Loucy (cell line): ENCODE measurements at regions not wholly inside any gene's neighbourhood (a gene's known extent, or its start where the extent isn't known, plus 50 kb on each side); places are given as distances from the start of the nearest gene placed in this dataset.

Experiments
- H2AFZ ChIP-seq: fragments of 200-600 bp; sonication (generic); 2 replicates; pipeline ENCODE4 v1.6.0; 2016; ENCODE audit warnings: antibody characterized with exemption, mild to moderate bottlenecking, low read length, moderate library complexity
- H3F3A ChIP-seq: fragments of 200-600 bp; 2 replicates; pipeline ENCODE4 v1.6.0; 2016; ENCODE audit warnings: antibody characterized with exemption, low read depth, mild to moderate bottlenecking
- H3K27me3 ChIP-seq: fragments of 200-600 bp; sonication (generic); 2 replicates; pipeline ENCODE4 v1.6.1; 2014; ENCODE audit warnings: low read length, mild to moderate bottlenecking; ENCODE audit not compliant: insufficient read depth, poor library complexity, severe bottlenecking
- H3K36me3 ChIP-seq: fragments of 200-600 bp; sonication (generic); 2 replicates; pipeline ENCODE4 v1.6.1; 2016; ENCODE audit warnings: low read length; ENCODE audit not compliant: insufficient read depth
- H3K4me1 ChIP-seq: fragments of 200-600 bp; sonication (generic); 2 replicates; pipeline ENCODE4 v1.5.1; 2014; ENCODE audit warnings: low read length, mild to moderate bottlenecking; ENCODE audit not compliant: insufficient read depth, poor library complexity, severe bottlenecking
- H3K4me2 ChIP-seq: fragments of 200-600 bp; sonication (generic); 2 replicates; pipeline ENCODE4 v1.6.0; 2014; ENCODE audit warnings: antibody characterized with exemption, low read length, low read depth, mild to moderate bottlenecking; ENCODE audit not compliant: poor library complexity, severe bottlenecking
- H3K4me3 ChIP-seq: fragments of 200-600 bp; sonication (generic); 2 replicates; pipeline ENCODE4 v1.5.1; 2014; ENCODE audit warnings: low read length, mild to moderate bottlenecking, mixed read lengths; ENCODE audit not compliant: poor library complexity, severe bottlenecking
- H3K79me2 ChIP-seq: fragments of 200-600 bp; sonication (generic); 2 replicates; pipeline ENCODE4 v1.6.1; 2014; ENCODE audit warnings: low read length; ENCODE audit not compliant: insufficient read depth
- H3K9ac ChIP-seq: fragments of 200-600 bp; sonication (generic); 2 replicates; pipeline ENCODE4 v1.6.0; 2014; ENCODE audit warnings: mild to moderate bottlenecking, low read depth, low read length, moderate library complexity; ENCODE audit not compliant: poor library complexity, severe bottlenecking
- H3K9me2 ChIP-seq: fragments of 200-600 bp; sonication (generic); replicated peaks from 2 replicates; pipeline ENCODE4 v1.6.1; 2016; ENCODE audit warnings: low read depth, low read length, mixed read lengths
- H3K9me3 ChIP-seq: fragments of 200-600 bp; sonication (generic); 2 replicates; pipeline ENCODE4 v1.6.1; 2014; ENCODE audit warnings: mild to moderate bottlenecking, antibody characterized with exemption, low read length, low read depth; ENCODE audit not compliant: insufficient read depth
- H4K20me1 ChIP-seq: fragments of 200-600 bp; sonication (generic); 2 replicates; pipeline ENCODE4 v1.6.0; 2014; ENCODE audit warnings: antibody characterized with exemption, low read length, mild to moderate bottlenecking; ENCODE audit not compliant: insufficient read depth, poor library complexity, severe bottlenecking
- EZH2phosphoT487 ChIP-seq: fragments of 200-600 bp; IDR thresholded peaks from 2 replicates; pipeline ENCODE4 v1.6.1; 2018; ENCODE audit warnings: antibody characterized with exemption, mild to moderate bottlenecking, moderate library complexity, borderline replicate concordance
- TF ChIP-seq, protein P1 (sequence below): fragments of 200-600 bp; sonication (generic); conservative IDR thresholded peaks from 2 replicates; pipeline ENCODE4 v1.5.1; 2014; ENCODE audit warnings: mild to moderate bottlenecking, antibody characterized with exemption, low read length

DNA sequence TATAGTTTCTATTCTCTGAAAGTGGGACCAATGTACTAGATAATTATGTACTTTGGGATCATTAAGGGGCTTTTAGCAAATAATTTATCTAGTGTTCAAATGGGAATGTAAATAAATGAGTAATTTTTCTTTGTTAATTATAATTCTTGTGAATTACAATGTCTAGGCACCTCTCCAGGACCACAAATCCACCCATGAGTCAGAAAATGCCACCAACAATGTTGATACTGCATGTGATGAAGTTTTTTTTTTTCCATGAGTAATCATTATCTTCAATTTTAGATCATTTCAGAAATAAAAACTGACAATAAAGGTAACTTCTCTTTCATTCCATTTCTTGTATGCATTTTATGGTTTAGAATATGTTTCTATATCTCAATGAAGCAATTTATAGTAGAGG lies 470.3 kb downstream of the VRK1 start:
- Histone ChIP-seq H3K9me2 (no peaks in the 10 kb centered on the region), H3K79me2 (no peaks in the 10 kb centered on the region), H3K9me3 (no peaks in the 10 kb centered on the region), H3K4me1 (no peaks in the 10 kb centered on the region), H3K4me3 (no peak overlapping the region), H3F3A (no peaks in the 10 kb centered on the region), H3K9ac (no peak overlapping the region), H4K20me1 (no peaks in the 10 kb centered on the region), H3K4me2 (no peak overlapping the region), H3K36me3 (no peaks in the 10 kb centered on the region), H3K27me3 (no peaks in the 10 kb centered on the region), H2AFZ (no peak overlapping the region)
- TF ChIP-seq EZH2phosphoT487: no peak
- TF ChIP-seq, protein P1, sequence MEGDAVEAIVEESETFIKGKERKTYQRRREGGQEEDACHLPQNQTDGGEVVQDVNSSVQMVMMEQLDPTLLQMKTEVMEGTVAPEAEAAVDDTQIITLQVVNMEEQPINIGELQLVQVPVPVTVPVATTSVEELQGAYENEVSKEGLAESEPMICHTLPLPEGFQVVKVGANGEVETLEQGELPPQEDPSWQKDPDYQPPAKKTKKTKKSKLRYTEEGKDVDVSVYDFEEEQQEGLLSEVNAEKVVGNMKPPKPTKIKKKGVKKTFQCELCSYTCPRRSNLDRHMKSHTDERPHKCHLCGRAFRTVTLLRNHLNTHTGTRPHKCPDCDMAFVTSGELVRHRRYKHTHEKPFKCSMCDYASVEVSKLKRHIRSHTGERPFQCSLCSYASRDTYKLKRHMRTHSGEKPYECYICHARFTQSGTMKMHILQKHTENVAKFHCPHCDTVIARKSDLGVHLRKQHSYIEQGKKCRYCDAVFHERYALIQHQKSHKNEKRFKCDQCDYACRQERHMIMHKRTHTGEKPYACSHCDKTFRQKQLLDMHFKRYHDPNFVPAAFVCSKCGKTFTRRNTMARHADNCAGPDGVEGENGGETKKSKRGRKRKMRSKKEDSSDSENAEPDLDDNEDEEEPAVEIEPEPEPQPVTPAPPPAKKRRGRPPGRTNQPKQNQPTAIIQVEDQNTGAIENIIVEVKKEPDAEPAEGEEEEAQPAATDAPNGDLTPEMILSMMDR: no peak

DNA sequence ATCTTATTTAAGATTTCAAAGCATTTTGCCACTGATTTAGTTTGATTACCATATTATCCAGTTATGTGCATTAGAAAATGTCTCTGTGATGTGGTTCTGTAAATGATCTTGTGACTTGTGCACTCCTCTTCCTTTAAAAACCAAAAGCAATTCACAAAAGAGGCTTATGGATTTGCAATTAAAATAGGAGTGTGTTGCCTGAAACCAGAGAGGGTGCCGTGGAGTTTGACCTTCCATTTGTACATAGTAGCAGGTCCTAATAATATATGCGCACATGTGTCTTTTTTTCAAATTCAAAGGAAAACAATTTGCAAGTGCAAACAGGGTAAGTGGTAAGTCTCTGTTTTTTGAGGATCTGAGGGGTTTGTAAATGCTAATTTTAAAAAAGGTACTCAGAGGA lies 470.9 kb downstream of the VRK1 start:
- Histone ChIP-seq H3K79me2 (no peaks in the 10 kb centered on the region), H3F3A (no peaks in the 10 kb centered on the region), H3K9me3 (no peaks in the 10 kb centered on the region), H2AFZ (no peak overlapping the region), H3K4me2 (no peak overlapping the region), H3K4me3 (no peak overlapping the region), H3K36me3 (no peaks in the 10 kb centered on the region), H4K20me1 (no peaks in the 10 kb centered on the region), H3K9me2 (no peaks in the 10 kb centered on the region), H3K27me3 (no peaks in the 10 kb centered on the region), H3K9ac (no peak overlapping the region), H3K4me1 (no peaks in the 10 kb centered on the region)
- TF ChIP-seq EZH2phosphoT487: no peak
- TF ChIP-seq, protein P1: no peak

DNA sequence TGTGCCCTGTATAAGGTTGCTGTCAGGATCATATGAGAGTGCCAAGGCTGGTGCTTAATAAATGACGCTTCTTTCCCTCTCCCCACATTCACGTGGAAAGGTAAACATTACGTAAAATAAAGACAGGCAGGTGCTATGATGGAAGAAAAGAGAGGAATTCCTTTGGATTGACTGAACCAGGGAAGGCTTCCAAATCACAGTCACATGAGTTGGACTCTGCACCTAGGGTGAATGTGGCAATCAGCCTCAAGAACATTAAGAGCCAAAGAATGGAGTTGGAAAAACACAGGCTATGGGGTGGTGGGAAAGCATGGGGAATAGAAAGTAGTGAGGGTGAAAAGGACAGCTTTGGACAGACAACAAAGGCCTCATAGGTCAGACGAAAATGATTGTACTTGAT lies 473.1 kb downstream of the VRK1 start:
- TF ChIP-seq, protein P1: no peak
- no peak for TF ChIP-seq EZH2phosphoT487
- Histone ChIP-seq H3K27me3 (no peaks in the 10 kb centered on the region), H3K36me3 (no peaks in the 10 kb centered on the region), H4K20me1 (no peaks in the 10 kb centered on the region), H3K9ac (no peak overlapping the region), H3K4me2 (no peak overlapping the region), H3K79me2 (no peaks in the 10 kb centered on the region), H3F3A (no peaks in the 10 kb centered on the region), H3K9me2 (no peaks in the 10 kb centered on the region), H2AFZ (no peak overlapping the region), H3K9me3 (no peaks in the 10 kb centered on the region), H3K4me3 (no peak overlapping the region), H3K4me1 (no peaks in the 10 kb centered on the region)
